Nephron (organoid): ENCODE measurements at regions not wholly inside any gene's neighbourhood (a gene's known extent, or its start where the extent isn't known, plus 50 kb on each side); places are given as distances from the start of the nearest gene placed in this dataset.
A peak's percentile ranks its signal among the peaks of the same experiment; 100 is the strongest.
"Not testable (repeated sequence)": the region's sequence is repeated elsewhere in the genome, so short reads cannot be mapped to it uniquely, and the experiment has no call there.

Source experiments
- H3K27ac Mint-ChIP-seq, 3 experiments: 2 replicates each; pipeline ENCODE4 v1.8.0; 2020; ENCODE audit warnings: mixed read lengths in 3 of 3, mild to moderate bottlenecking in 2 of 3, moderate library complexity in 1 of 3
- H3K27me3 Mint-ChIP-seq: 2 replicates; pipeline ENCODE4 v1.8.0; 2021; ENCODE audit warnings: low read depth, mild to moderate bottlenecking, moderate library complexity, mixed read lengths
- H3K36me3 Mint-ChIP-seq: 2 replicates; pipeline ENCODE4 v1.8.0; 2020; ENCODE audit warnings: low read depth, mixed read lengths
- H3K4me1 Mint-ChIP-seq: 2 replicates; pipeline ENCODE4 v1.8.0; 2020; ENCODE audit warnings: mixed read lengths
- H3K4me3 Mint-ChIP-seq, 3 experiments: 2 replicates each; pipeline ENCODE4 v1.8.0; 2020; ENCODE audit warnings: mild to moderate bottlenecking in 3 of 3, mixed read lengths in 3 of 3, moderate library complexity in 2 of 3
- H3K9me3 Mint-ChIP-seq: 2 replicates; pipeline ENCODE4 v1.8.0; 2020; ENCODE audit warnings: mixed read lengths
- TF ChIP-seq, protein P1 (sequence below), 3 experiments: fragments of 200-600 bp; sonication (generic); IDR thresholded peaks; one replicate each; pipeline ENCODE4 v1.5.0; 2021; ENCODE audit warnings: antibody characterized with exemption in 3 of 3; ENCODE audit not compliant: unreplicated experiment in 3 of 3

GRCh38 chr6:14894105-14894504 lies 351.8 kb upstream of the JARID2 start:
- Mint-ChIP-seq H3K9me3 (no peaks in the 10 kb centered on the region), H3K4me1 (no peaks in the 10 kb centered on the region), H3K36me3 (no peaks in the 10 kb centered on the region), H3K27me3 (peaks cover 7% of the 10 kb centered on the region), H3K4me3 (no peak overlapping the region), H3K27ac (no peak overlapping the region)
- TF ChIP-seq, protein P1, sequence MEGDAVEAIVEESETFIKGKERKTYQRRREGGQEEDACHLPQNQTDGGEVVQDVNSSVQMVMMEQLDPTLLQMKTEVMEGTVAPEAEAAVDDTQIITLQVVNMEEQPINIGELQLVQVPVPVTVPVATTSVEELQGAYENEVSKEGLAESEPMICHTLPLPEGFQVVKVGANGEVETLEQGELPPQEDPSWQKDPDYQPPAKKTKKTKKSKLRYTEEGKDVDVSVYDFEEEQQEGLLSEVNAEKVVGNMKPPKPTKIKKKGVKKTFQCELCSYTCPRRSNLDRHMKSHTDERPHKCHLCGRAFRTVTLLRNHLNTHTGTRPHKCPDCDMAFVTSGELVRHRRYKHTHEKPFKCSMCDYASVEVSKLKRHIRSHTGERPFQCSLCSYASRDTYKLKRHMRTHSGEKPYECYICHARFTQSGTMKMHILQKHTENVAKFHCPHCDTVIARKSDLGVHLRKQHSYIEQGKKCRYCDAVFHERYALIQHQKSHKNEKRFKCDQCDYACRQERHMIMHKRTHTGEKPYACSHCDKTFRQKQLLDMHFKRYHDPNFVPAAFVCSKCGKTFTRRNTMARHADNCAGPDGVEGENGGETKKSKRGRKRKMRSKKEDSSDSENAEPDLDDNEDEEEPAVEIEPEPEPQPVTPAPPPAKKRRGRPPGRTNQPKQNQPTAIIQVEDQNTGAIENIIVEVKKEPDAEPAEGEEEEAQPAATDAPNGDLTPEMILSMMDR (IDR thresholded peaks at IDR 0.05; ENCODE audit: unreplicated experiment in 3 of 3): no peak

DNA sequence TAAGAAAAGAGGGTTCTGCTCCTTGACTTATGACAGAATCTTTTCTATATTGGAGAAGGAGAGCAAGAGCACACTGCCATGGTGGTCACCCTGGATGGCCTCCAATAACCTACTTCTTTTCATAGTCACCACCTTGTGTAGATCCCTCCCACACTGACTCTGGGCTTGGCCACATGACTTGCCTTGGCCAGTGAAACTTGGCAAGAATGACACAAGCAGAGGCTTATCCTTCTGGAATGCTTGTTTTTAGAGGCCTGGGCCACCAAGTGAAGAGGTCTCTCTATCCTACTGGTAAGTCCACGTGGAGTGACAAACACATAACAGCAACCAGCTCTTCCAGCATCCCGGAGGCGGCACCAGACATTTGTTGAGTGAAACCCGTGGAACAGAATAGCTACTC lies 349.4 kb upstream of the JARID2 start:
- Mint-ChIP-seq H3K27ac (no peak overlapping the region), H3K27me3 (peaks cover 7% of the 10 kb centered on the region), H3K4me3 (no peak overlapping the region), H3K4me1 (no peaks in the 10 kb centered on the region), H3K36me3 (no peaks in the 10 kb centered on the region), H3K9me3 (peaks cover 21% of the 10 kb centered on the region)
- TF ChIP-seq, protein P1 (IDR thresholded peaks at IDR 0.05; ENCODE audit: unreplicated experiment in 3 of 3): no peak

DNA sequence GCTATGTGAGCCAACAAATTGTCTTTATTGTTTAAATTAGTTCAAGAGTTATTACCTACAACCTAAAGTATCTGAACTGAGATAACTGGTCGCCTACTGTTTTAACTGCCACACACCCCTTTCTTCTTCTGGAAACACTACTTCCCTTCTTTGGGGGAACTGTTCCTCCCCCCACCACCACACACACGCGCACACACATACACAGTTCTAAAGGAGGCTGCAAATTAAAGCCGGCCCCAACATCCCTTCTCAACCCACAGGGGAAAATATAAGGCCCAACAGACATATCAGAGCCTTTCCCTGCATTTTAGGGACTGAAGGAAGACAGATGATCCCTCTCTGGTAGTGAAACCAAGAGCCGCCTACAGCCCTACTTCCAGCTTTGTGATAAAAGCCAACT lies 348.0 kb upstream of the JARID2 start:
- Mint-ChIP-seq H3K4me1 (no peaks in the 10 kb centered on the region), H3K36me3 (no peaks in the 10 kb centered on the region), H3K9me3 (peaks cover 27% of the 10 kb centered on the region), H3K27me3 (peaks cover 7% of the 10 kb centered on the region), H3K4me3 (no peak overlapping the region), H3K27ac (peak overlapping the region in 1 of 3 experiments; percentile 4)
- TF ChIP-seq, protein P1 (IDR thresholded peaks at IDR 0.05; ENCODE audit: unreplicated experiment in 3 of 3): no peak

DNA sequence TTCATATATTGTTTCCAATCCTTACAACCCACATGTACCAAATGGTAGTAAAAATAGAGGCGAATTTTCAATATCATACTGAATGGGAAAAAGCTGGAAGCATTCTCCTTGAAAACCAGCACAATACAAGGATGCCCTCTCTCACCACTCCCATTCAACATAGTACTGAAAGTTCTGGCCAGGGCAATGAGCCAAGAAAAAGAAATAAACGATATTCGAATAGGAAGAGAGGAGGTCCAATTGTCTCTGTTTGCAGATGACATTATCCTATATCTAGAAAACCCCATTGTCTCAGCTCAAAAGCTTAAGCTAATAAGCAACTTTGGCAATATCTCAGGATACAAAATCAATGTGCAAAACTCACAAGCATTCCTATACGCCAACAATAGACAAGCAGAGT lies 346.4 kb upstream of the JARID2 start:
- H3K36me3 Mint-ChIP-seq, H3K4me1 Mint-ChIP-seq, H3K27ac Mint-ChIP-seq, H3K4me3 Mint-ChIP-seq: not testable (repeated sequence)
- H3K27me3 Mint-ChIP-seq: peaks cover 15% of the 10 kb centered on the region
- peaks cover 27% of the 10 kb centered on the region for H3K9me3 Mint-ChIP-seq

DNA sequence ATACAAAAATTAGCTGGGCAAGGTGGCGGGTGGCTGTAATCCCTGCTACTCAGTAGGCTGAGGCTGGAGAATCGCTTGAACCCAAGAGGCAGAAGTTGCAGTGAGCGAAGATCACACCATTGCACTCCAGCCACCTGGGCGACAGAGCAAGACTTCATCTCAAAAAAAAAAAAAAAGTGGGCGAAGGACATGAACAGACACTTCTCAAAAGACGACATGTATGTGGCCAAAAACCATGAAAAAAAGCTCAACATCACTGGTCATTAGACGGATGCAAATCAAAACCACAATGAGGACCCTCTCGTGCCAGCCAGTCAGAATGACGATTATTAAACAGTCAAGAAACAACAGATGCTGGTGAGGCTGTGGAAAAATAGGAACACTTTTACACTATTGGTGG lies 344.9 kb upstream of the JARID2 start:
- Mint-ChIP-seq H3K4me1 (no peaks in the 10 kb centered on the region), H3K27me3 (peaks cover 15% of the 10 kb centered on the region), H3K27ac (no peak overlapping the region), H3K36me3 (no peaks in the 10 kb centered on the region), H3K9me3 (peaks cover 27% of the 10 kb centered on the region), H3K4me3 (no peak overlapping the region)
- TF ChIP-seq, protein P1 (IDR thresholded peaks at IDR 0.05; ENCODE audit: unreplicated experiment in 3 of 3): no peak

DNA sequence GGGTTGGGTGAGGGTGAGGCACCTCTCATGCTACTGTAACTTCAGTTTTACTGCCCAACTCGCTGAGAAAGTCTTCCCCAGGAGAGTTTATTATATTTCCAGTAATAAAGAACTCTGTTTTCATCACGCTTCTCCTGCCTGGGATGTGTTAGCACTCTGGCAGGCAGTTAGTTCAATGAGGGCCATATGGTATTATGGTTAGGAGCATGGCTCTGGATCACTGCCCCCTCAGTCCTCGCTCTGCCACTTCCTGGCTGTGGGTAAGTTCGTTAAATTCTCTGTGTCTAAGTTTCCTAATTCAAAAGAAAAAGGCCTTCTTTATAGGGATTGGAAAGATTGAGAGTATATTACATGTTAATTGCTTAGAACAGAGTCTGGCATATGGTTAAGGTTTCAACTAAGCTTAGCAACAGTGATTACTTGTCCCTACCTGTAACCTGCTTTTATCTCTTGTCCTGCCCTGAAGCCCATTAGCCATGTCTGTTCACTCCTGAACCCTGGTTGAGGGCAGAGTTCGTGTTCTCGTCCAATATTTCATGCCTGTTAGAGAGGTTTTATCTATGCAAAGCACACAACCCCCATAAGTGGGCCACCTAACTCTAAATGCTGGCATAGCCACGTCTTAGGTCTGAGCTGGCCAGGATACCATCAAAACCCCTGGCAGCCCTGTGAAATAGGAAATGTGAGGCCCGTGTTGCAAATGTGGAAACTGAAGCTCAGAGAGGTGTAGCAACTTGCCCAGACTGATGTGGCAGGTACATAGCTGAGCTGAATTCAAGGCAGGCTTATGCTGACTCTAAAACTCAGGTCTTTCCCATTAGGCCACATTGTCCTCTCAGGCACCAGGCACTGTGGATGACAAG lies 342.5 kb upstream of the JARID2 start:
- Mint-ChIP-seq H3K27ac (no peak overlapping the region), H3K4me1 (no peaks in the 10 kb centered on the region), H3K36me3 (no peaks in the 10 kb centered on the region), H3K4me3 (no peak overlapping the region), H3K27me3 (peaks cover 8% of the 10 kb centered on the region), H3K9me3 (peaks cover 27% of the 10 kb centered on the region)
- TF ChIP-seq, protein P1 (IDR thresholded peaks at IDR 0.05; ENCODE audit: unreplicated experiment in 3 of 3): no peak
